Erythroblast (primary cell): ENCODE measurements at regions not wholly inside any gene's neighbourhood (a gene's known extent, or its start where the extent isn't known, plus 50 kb on each side); places are given as distances from the start of the nearest gene placed in this dataset.
"Not testable (repeated sequence)": the region's sequence is repeated elsewhere in the genome, so short reads cannot be mapped to it uniquely, and the experiment has no call there.

Experiments
- DNase-seq, 2 experiments: peaks; one replicate each; lab custom pipeline; 2025; lab: John Stamatoyannopoulos, UW
- GATA1 ChIP-seq: IDR thresholded peaks from 2 replicates; pipeline ENCODE4 v1.6.1; 2011; ENCODE audit warnings: low read depth, mild to moderate bottlenecking, control low read depth, low read length, moderate library complexity
- POLR2A ChIP-seq: IDR thresholded peaks from 2 replicates; pipeline ENCODE4 v1.6.1; 2011; ENCODE audit warnings: mild to moderate bottlenecking, low read length

DNA sequence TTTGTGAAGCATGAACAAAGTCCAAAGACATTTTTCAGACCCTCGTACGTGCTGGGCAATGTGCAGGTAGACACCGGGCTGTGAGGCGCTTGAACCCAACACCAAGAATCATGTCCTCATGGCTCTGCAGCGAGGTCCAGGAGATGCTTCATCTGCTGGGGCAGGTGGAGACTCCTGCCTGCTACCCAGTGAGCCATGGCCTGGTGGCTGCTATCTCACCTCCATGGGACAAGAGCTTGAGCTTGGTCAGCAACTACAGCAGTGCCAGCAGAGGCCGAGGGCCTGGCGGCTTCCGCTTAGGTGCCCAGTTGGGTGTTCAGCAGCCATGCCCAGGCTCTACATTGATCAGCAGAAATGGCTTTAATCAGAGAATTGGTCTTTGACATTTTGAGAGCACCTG lies 281.0 kb upstream of the HS6ST1 start:
- TF ChIP-seq POLR2A (no peak), GATA1 (no peak)
- DNase-seq: no peak

- DNase-seq: no peak
Measured at GRCh38 chr2:128600581-128601297, 282.1 kb upstream of the HS6ST1 start.

DNA sequence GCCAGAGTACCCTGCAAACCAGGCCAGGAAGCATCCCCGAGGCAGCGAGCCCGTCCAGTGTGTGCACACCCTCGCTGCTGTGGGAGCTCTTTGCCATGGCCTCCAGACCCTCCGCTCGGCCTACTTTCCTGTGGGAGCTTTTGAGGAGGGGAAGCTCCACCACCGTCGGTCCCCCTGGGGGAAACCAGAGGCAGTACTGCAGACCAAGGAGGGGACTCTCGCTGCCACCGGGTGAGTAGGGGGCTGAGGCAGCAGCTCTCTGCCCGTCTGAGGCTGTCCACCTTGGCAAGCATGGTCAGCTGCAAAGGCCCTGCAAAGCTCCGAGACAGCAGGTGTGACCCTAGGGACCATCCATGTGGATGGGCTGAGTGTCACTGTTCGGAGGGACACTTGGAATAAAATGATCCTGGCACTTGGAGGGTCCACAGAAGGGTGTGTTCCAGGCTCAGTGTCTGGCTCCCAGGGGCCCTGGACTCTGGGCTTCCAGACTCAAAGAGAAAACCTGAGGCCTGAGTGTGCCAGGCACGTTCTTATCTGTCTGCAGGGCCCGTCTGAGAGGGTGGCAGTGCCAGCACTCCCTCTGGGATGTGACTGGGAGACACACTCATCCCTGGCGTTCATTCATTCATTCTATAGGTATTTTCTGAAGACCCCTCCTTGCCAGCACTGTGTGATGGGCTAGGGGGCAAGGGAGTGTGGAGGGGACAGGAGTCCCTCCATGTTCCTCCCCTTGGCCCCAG lies 282.8 kb upstream of the HS6ST1 start:
- TF ChIP-seq GATA1: no peak
- TF ChIP-seq POLR2A: no peak
- DNase-seq: no peak

More at GRCh38 chr2:128600581-128601297, 282.1 kb upstream of the HS6ST1 start:
- TF ChIP-seq POLR2A: no peak
- no peak for TF ChIP-seq GATA1

DNA sequence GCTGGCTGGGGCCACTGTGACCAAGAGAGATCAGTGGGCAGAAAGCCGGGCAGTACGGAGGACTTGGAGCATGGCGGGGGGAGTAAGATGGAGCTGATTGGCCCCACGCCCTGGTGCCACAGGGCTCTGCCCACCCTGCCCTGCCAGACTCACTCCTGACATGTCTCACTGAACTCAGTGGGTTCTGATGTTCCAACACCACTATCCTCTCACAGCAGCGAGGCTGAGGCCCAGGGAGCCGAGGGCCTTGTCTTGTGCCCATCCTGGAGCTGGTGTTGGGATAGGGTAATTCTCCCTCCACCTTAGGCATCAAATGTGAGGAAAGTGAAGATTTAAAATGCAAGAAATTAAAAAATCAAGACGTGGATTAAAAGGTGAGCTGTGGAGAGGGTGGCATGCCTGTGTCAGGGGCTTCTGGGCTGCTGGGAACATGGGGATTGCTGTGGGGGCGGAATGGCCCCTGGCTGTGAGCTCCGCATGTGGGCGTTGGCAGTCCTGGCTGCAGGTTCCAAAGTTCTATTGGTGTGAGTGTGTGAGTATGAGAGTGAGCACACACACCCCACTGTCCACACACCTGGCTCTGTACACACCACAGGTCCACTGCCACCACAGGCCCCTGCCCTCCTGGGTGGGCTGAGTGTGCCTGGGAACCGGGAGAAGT lies 283.5 kb upstream of the HS6ST1 start:
- DNase-seq: no peak
- TF ChIP-seq GATA1: no peak
- no peak for TF ChIP-seq POLR2A

GRCh38 chr2:128602699-128603101 lies 284.0 kb upstream of the HS6ST1 start:
- no peak for DNase-seq
- TF ChIP-seq GATA1 (no peak), POLR2A (no peak)

DNA sequence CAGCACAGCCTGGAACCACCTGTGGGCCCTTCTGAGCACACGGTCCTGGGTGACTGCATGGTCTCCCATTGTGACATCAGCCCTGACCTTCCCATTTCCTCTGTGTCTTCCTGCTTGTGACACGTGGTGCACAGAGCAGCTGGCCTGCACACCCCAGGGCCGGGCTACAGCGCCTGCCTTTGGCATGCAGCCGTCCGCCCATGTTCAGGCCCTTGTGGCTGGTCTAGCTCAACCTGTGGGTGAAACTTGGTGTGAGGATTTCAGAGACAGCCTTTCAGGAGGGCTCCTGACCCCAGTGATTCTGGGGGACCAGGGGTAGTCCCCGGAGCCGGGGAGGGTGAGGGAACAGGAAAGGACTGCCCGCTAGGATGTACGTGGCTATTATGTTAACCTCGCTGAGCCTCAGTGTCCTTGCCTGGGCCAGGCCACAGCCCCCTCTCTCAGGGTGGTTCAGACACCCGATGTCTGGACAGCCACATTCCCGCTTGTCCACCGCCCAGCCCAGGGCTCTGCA lies 284.8 kb upstream of the HS6ST1 start:
- TF ChIP-seq POLR2A (no peak), GATA1 (no peak)
- DNase-seq: no peak

DNA sequence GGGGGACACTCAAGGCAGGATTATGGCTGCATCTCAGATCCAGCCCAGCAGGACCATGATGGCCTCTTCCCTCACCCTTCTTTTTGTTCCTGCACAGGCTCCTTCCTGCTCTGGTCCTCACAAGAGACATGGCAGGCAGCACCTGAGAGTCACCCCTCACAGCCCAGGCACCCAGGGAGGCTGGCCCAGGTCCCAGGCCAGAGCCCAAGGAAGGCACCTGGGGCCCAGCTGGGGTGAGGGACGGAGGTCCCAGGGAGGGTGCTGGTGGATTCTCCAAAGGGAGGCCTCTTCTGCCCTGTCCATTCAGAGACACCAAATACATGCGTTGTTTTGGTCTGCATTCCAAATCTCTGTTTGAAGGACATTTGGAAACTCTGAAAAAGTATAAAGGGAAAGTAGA lies 285.4 kb upstream of the HS6ST1 start:
- TF ChIP-seq GATA1 (no peak), POLR2A (no peak)
- no peak for DNase-seq

- not testable (repeated sequence) for DNase-seq
Measured at GRCh38 chr2:128604581-128604980, 285.9 kb upstream of the HS6ST1 start.

DNA sequence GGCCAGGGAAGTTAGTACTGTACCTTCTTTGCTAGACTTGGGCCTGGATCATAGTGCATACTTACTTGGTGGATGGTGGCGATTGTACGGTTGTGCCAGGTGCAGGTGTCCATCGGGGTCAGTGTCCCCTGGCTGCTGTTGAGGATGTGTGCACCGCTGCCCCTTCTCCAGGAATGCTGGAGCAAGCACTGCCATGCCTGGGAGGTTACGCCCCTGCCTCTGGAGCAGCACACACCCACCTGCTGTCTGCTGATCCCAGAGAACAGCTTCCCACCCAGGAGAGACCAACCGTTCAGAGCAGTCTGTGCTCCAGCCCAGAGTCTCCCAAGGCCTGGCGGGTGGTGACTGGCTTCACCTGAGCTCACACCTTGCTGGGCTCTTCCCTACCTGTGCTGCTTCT lies 286.8 kb upstream of the HS6ST1 start:
- TF ChIP-seq GATA1 (no peak), POLR2A (no peak)
- DNase-seq: no peak

GRCh38 chr2:128605931-128606330 lies 287.3 kb upstream of the HS6ST1 start:
- no peak for TF ChIP-seq GATA1
- no peak for TF ChIP-seq POLR2A
- no peak for DNase-seq

DNA sequence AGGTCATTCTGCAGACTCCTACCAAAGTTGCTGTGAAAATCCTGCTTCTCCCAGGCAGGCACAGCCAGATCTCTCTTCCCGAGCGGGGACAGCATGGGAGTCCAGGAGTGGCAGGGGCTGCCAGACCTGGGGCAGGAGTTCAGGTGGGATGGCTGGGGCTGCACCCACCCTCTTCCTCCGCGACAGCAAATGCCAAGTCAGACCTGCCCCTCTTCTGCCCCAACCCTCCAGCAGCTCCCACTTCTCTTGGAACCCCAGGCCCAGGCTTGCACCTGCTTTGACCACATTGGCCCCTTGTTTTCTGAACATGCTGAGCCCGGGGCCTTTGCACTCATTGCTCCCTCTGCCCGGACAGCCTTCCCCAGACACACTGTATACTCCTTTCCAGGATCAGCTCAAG lies 288.2 kb upstream of the HS6ST1 start:
- TF ChIP-seq POLR2A: no peak
- no peak for TF ChIP-seq GATA1
- DNase-seq: no peak

DNA sequence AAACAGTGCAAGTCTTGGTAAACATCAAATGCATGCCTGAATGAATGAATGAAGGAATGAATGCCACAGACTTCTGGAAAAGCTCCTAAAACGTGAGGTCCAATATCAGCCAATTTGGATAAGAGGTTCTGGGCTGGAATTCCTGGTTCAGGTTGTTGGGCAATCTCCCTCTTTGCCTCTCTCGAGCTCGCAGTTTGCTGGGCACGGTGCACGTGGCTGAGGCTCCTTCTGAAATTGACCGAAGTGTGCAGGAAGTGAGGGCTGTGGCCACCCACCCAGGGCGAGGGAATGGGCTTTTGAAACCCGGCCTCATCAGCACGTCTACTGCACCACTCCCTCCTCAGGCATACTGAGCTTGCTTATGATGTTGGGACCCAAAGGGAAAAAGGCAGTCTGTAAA lies 288.8 kb upstream of the HS6ST1 start:
- DNase-seq: no peak
- TF ChIP-seq GATA1 (no peak), POLR2A (no peak)

- TF ChIP-seq POLR2A: no peak
- no peak for DNase-seq
Measured at GRCh38 chr2:128607911-128608506, 289.3 kb upstream of the HS6ST1 start.
